ENCODE measurements at regions not wholly inside any gene's neighbourhood (a gene's known extent, or its start where the extent isn't known, plus 50 kb on each side); places are given as distances from the start of the nearest gene placed in this dataset.

DNA sequence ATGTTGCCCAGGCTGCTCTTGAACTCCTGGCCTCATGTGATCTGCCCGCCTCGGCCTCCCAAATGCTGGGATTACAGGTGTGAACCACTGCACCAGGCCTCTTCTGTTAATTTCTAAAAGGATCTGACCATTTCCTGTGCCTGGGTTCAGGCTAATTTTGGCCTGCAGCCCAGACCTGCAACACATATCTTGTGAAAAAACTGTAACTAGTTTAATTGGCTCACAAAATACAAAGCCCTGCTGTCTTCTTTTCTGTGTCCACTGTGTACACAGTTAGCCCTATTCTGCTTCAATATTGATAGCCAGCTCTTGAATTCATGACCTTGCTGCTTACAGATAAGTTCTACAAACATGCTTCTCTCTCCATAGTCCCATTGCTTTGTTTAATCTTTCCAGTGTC, 753.5 kb downstream of the PDHA2 start:
- no peak overlapping the region for H3K27ac ChIP-seq
- TF ChIP-seq, protein P1, sequence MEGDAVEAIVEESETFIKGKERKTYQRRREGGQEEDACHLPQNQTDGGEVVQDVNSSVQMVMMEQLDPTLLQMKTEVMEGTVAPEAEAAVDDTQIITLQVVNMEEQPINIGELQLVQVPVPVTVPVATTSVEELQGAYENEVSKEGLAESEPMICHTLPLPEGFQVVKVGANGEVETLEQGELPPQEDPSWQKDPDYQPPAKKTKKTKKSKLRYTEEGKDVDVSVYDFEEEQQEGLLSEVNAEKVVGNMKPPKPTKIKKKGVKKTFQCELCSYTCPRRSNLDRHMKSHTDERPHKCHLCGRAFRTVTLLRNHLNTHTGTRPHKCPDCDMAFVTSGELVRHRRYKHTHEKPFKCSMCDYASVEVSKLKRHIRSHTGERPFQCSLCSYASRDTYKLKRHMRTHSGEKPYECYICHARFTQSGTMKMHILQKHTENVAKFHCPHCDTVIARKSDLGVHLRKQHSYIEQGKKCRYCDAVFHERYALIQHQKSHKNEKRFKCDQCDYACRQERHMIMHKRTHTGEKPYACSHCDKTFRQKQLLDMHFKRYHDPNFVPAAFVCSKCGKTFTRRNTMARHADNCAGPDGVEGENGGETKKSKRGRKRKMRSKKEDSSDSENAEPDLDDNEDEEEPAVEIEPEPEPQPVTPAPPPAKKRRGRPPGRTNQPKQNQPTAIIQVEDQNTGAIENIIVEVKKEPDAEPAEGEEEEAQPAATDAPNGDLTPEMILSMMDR (conservative IDR thresholded peaks at IDR 0.05), result no peak
- TF ChIP-seq ZFX (IDR thresholded peaks at IDR 0.05), result no peak

DNA sequence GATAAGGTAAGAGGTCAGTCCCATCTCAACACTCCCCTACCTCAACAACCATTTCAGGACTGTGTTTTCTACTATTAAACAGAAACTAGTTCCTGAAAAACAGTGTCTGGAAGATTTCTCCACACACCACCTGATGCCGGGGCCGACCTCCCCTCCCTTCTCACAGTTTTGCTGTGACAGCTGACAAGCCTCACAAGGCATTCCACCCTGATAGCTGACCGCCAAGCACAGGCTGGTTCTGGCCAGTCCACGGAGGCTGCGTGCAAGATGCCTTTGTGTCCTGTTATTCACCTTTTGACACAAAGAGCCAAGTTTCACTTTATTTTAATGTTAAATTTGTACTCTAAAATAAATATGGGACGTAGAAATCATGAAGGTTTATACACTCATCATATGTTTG, 758.6 kb downstream of the PDHA2 start:
- TF ChIP-seq ZFX (IDR thresholded peaks at IDR 0.05), result no peak
- TF ChIP-seq, protein P1 (conservative IDR thresholded peaks at IDR 0.05), result no peak
- H3K27ac ChIP-seq, result no peak overlapping the region

DNA sequence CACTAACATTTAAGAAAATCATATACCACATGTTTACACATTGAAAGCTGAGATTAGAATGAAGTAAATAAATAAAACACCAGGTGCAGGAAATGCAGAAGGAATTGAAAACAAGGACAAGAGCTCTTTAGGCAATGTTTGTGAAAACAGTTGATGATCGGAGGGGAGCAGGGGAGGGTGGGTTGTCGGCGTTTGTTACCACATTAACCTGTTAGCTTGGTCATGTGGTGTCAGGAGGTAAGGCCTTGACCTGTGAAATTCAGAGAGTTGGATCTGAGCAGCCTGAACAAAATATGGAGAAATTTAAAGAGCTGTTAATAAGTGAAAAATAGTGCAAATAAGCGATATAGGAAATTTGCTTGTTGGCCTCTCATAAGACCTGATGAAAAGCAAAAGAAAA, 759.9 kb downstream of the PDHA2 start:
- TF ChIP-seq, protein P1 (conservative IDR thresholded peaks at IDR 0.05), result no peak
- no peak for TF ChIP-seq ZFX (IDR thresholded peaks at IDR 0.05)
- no peak overlapping the region for H3K27ac ChIP-seq

DNA sequence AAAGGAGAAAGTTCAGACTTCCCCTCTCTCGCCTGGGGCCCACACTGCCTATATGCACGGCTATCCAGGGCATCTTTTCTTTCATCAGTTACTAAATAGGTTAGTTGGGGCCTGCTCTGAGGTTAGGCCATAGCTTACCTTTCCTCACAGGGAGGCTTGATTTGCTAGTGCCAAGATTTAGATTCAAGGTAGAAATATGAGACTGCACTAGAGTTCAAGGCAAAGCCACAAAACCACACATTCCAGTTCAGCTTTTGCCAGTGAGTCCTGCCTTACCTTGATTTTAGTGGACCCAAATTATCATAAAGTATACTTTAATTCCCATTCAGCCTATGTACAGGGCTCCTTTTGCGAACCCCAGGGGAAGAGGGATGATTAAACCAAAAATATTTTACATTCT, 762.8 kb downstream of the PDHA2 start:
- no peak overlapping the region for H3K27ac ChIP-seq
- no peak for TF ChIP-seq ZFX (IDR thresholded peaks at IDR 0.05)
- TF ChIP-seq, protein P1 (conservative IDR thresholded peaks at IDR 0.05), result no peak

DNA sequence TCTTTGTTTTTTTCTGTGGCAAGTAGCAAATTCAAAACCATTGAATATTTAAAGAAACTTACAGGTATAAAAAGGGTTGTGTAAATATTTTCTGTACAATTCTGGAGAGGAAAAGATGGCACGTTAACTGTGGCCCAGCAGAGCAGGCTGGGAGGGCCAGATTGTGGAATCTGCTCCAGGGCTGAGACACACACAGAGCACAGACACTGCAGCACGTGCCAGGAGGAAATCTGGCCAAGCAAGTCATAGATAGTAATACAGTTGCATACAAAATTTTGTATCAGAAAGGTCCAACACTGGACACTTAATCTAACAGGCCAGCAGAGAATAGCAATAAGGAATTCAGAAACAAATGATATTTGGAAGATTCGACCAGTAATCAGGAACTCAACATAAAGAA, 763.7 kb downstream of the PDHA2 start:
- H3K27ac ChIP-seq, result no peak overlapping the region
- TF ChIP-seq, protein P1 (conservative IDR thresholded peaks at IDR 0.05), result no peak
- TF ChIP-seq ZFX (IDR thresholded peaks at IDR 0.05), result no peak

DNA sequence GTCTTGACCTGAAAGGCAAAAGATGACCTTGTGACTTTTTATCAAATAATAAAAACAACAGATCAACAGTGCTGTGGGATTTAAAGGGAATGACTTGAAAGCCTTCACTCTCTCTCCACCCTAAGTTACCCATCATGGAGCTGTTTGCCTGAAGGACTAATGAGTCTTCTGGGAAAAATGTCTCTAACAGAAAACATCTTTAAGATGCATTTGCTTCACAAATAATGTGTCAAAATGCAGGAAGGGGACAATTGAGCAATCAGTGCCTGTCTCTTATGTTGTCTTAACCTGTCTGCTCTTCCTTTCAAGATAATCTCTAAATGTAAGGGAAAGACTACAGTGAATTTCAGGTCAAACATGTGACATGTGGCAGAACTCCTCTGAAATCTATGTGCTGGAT, 766.6 kb downstream of the PDHA2 start:
- H3K27ac ChIP-seq, result no peak overlapping the region
- TF ChIP-seq ZFX (IDR thresholded peaks at IDR 0.05), result no peak
- TF ChIP-seq, protein P1 (conservative IDR thresholded peaks at IDR 0.05), result no peak

DNA sequence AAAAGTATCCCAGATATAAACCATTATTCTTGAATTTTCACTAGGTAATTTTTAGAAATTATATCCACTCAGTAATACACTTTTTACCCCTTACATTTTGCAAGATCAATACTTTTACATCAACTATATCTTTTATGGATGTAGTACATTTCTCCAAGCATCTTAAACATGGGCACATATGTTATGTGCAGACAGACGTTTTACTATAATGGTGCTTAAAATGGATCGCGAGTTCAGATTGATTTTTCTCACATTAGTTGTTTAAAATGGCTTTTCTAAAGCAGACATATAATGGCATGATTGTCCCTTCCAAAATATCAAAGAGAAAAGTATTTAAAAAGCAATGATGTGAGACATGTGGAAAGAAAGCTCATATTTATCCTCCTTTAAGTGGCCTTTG, 786.1 kb downstream of the PDHA2 start:
- TF ChIP-seq, protein P1 (conservative IDR thresholded peaks at IDR 0.05), result no peak
- no peak for TF ChIP-seq ZFX (IDR thresholded peaks at IDR 0.05)
- H3K27ac ChIP-seq, result no peak overlapping the region
